ENCODE measurements at regions not wholly inside any gene's neighbourhood (a gene's known extent, or its start where the extent isn't known, plus 50 kb on each side); places are given as distances from the start of the nearest gene placed in this dataset.

DNA sequence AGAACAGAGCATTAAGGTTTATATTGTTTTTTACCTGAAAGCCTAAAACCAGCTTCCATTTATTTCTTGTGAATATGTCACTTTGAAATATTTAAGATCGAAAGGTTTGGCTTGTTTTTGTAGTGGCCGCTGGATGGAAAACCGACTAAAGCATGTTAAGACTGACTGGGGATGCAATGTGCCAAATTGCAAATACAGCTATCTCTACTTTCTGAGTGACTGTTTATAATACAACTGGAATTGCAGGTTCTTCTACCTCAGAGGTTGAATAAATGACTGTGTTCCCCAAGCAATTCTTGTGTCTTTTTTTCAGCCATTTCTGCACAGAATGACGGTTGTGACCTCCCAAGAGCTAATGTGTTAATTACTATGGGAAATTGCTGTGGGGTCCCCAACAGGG is 50.0 kb upstream of the TMTC4 start (continued):
- TF ChIP-seq, protein P1, sequence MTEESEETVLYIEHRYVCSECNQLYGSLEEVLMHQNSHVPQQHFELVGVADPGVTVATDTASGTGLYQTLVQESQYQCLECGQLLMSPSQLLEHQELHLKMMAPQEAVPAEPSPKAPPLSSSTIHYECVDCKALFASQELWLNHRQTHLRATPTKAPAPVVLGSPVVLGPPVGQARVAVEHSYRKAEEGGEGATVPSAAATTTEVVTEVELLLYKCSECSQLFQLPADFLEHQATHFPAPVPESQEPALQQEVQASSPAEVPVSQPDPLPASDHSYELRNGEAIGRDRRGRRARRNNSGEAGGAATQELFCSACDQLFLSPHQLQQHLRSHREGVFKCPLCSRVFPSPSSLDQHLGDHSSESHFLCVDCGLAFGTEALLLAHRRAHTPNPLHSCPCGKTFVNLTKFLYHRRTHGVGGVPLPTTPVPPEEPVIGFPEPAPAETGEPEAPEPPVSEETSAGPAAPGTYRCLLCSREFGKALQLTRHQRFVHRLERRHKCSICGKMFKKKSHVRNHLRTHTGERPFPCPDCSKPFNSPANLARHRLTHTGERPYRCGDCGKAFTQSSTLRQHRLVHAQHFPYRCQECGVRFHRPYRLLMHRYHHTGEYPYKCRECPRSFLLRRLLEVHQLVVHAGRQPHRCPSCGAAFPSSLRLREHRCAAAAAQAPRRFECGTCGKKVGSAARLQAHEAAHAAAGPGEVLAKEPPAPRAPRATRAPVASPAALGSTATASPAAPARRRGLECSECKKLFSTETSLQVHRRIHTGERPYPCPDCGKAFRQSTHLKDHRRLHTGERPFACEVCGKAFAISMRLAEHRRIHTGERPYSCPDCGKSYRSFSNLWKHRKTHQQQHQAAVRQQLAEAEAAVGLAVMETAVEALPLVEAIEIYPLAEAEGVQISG (CRISPR knock-in tag; IDR thresholded peaks at IDR 0.05) = no peak
- TF ChIP-seq, protein P2, sequence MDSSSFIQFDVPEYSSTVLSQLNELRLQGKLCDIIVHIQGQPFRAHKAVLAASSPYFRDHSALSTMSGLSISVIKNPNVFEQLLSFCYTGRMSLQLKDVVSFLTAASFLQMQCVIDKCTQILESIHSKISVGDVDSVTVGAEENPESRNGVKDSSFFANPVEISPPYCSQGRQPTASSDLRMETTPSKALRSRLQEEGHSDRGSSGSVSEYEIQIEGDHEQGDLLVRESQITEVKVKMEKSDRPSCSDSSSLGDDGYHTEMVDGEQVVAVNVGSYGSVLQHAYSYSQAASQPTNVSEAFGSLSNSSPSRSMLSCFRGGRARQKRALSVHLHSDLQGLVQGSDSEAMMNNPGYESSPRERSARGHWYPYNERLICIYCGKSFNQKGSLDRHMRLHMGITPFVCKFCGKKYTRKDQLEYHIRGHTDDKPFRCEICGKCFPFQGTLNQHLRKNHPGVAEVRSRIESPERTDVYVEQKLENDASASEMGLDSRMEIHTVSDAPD (CRISPR knock-in tag; IDR thresholded peaks at IDR 0.05) = no peak
- TF ChIP-seq, protein P3, sequence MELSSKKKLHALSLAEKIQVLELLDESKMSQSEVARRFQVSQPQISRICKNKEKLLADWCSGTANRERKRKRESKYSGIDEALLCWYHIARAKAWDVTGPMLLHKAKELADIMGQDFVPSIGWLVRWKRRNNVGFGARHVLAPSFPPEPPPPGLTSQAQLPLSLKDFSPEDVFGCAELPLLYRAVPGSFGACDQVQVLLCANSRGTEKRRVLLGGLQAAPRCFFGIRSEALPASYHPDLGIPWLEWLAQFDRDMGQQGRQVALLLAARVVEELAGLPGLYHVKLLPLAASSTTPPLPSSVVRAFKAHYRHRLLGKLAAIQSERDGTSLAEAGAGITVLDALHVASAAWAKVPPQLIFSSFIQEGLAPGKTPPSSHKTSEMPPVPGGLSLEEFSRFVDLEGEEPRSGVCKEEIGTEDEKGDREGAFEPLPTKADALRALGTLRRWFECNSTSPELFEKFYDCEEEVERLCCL (CRISPR knock-in tag; IDR thresholded peaks at IDR 0.05; ENCODE audit: borderline replicate concordance) = no peak
- TF ChIP-seq ZNF136 (CRISPR knock-in tag; IDR thresholded peaks at IDR 0.05; ENCODE audit: low read depth) (no peak), CAMTA2 (CRISPR knock-in tag; IDR thresholded peaks at IDR 0.05; ENCODE audit: borderline replicate concordance) (no peak), TCF7 (IDR thresholded peaks at IDR 0.05; ENCODE audit: low read depth) (no peak), ZSCAN9 (CRISPR knock-in tag; IDR thresholded peaks at IDR 0.05; ENCODE audit: borderline replicate concordance) (no peak)
- TF ChIP-seq, protein P4, sequence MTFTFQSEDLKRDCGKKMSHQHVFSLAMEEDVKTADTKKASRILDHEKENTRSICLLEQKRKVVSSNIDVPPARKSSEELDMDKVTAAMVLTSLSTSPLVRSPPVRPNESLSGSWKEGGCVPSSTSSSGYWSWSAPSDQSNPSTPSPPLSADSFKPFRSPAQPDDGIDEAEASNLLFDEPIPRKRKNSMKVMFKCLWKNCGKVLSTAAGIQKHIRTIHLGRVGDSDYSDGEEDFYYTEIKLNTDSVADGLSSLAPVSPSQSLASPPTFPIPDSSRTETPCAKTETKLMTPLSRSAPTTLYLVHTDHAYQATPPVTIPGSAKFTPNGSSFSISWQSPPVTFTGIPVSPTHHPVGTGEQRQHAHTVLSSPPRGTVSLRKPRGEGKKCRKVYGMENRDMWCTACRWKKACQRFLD (CRISPR knock-in tag; IDR thresholded peaks at IDR 0.05; ENCODE audit: borderline replicate concordance) = no peak
- TF ChIP-seq, protein P5, sequence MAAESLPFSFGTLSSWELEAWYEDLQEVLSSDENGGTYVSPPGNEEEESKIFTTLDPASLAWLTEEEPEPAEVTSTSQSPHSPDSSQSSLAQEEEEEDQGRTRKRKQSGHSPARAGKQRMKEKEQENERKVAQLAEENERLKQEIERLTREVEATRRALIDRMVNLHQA (CRISPR knock-in tag; IDR thresholded peaks at IDR 0.05) = no peak
